A549 (cell line): ENCODE measurements at regions not wholly inside any gene's neighbourhood (a gene's known extent, or its start where the extent isn't known, plus 50 kb on each side); places are given as distances from the start of the nearest gene placed in this dataset.

Experiments
- ATAC-seq, 2 experiments: fragments of 200-7000 bp in 1 of 2; fragments of >200 bp in 1 of 2; cut with Nextera tagmentation in 1 of 2; cut with Tn5 transposase in 1 of 2; 3 replicates each; pipeline versions ENCODE4 v1.8.0 to v1.9.1; 2018 to 2020; ENCODE audit warnings: mild to moderate bottlenecking in 1 of 2, moderate library complexity in 1 of 2
- CTCF ChIA-PET: fragments of 300-600 bp; sonication (Branson Sonifier 250); formaldehyde crosslinking; extraction: SDS; loops from one replicate; lab custom pipeline; 2021; ENCODE audit warnings: antibody characterized with exemption, inconsistent platforms; lab: Yijun Ruan, JAX
- POLR2A ChIA-PET: fragments of 350-600 bp; formaldehyde crosslinking; extraction: SDS; loops from one replicate; lab custom pipeline; 2021; ENCODE audit warnings: antibody characterized with exemption, inconsistent platforms; lab: Yijun Ruan, JAX
- DNase-seq, 2 experiments: peaks; one replicate each; pipeline versions ENCODE4 v3.0.0 to v3.0.0-alpha.2; 2011 to 2016; ENCODE audit warnings: low read depth in 1 of 2, low spot score in 1 of 2
- FAIRE-seq: peaks from 2 replicates; lab custom pipeline; 2011; peaks lifted over from hg19 to GRCh38; lab: Jason Lieb, UNC
- H3K27ac ChIP-seq, 2 experiments: fragments of >200 bp; sonication (Bioruptor Twin); formaldehyde crosslinking; 3 replicates each; pipeline ENCODE4 v1.5.1; 2016 to 2017
- H3K4me1 ChIP-seq: fragments of >200 bp; sonication (Bioruptor Twin); formaldehyde crosslinking; 3 replicates; pipeline ENCODE4 v1.6.1; 2016
- H3K4me2 ChIP-seq: fragments of >200 bp; sonication (Bioruptor Twin); formaldehyde crosslinking; 3 replicates; pipeline ENCODE4 v1.6.1; 2016
- H3K4me3 ChIP-seq: fragments of >200 bp; sonication (Bioruptor Twin); formaldehyde crosslinking; 3 replicates; pipeline ENCODE4 v1.5.1; 2016
- H3K9me3 ChIP-seq: fragments of >200 bp; sonication (Bioruptor Twin); formaldehyde crosslinking; 3 replicates; pipeline ENCODE4 v1.6.1; 2016
- CBX2 ChIP-seq: fragments of 200-600 bp; sonication (generic); IDR thresholded peaks from 2 replicates; pipeline ENCODE4 v1.6.1; 2016; ENCODE audit warnings: low read depth, mild to moderate bottlenecking, borderline replicate concordance
- CTCF ChIP-seq: fragments of >200 bp; sonication (Bioruptor Twin); formaldehyde crosslinking; IDR thresholded peaks from 3 replicates; pipeline ENCODE4 v1.5.1; 2016
- EHF ChIP-seq: fragments of 250-450 bp; sonication (Bioruptor Pico); IDR thresholded peaks from 2 replicates; pipeline ENCODE4 v1.5.0; 2020; ENCODE audit warnings: mild to moderate bottlenecking
- ESRRA ChIP-seq: fragments of 150-350 bp; IDR thresholded peaks from 2 replicates; pipeline ENCODE4 v1.6.1; 2014; ENCODE audit warnings: mild to moderate bottlenecking, low read length, borderline replicate concordance
- FOSL2 ChIP-seq, 2 experiments: fragments of 450-650 bp in 1 of 2; fragments of >200 bp in 1 of 2; sonication (Bioruptor Twin) in 1 of 2; formaldehyde crosslinking; IDR thresholded peaks; 2 replicates each; pipeline versions ENCODE4 v1.5.0 to v1.6.1; 2016 to 2020; ENCODE audit warnings: mild to moderate bottlenecking in 1 of 2, moderate library complexity in 1 of 2
- GATA3 ChIP-seq: IDR thresholded peaks from 2 replicates; pipeline ENCODE4 v1.6.1; 2012; ENCODE audit warnings: borderline replicate concordance
- HEYL ChIP-seq: fragments of 250-450 bp; sonication (Bioruptor Pico); IDR thresholded peaks from 2 replicates; pipeline ENCODE4 v1.8.0; 2021; ENCODE audit warnings: mild to moderate bottlenecking, moderate library complexity
- HMGXB4 ChIP-seq: fragments of 250-450 bp; sonication (Bioruptor Pico); IDR thresholded peaks from 2 replicates; pipeline ENCODE4 v1.5.0; 2021; ENCODE audit warnings: mild to moderate bottlenecking, moderate library complexity, borderline replicate concordance
- JUNB ChIP-seq: fragments of >200 bp; sonication (Bioruptor Twin); formaldehyde crosslinking; IDR thresholded peaks from 2 replicates; pipeline ENCODE4 v1.6.1; 2016
- KDM5A ChIP-seq: fragments of 200-600 bp; sonication (generic); IDR thresholded peaks from 2 replicates; pipeline ENCODE4 v1.6.1; 2016; ENCODE audit warnings: antibody characterized with exemption, mild to moderate bottlenecking
- MAFK ChIP-seq: fragments of 450-650 bp; IDR thresholded peaks from 2 replicates; pipeline ENCODE4 v1.6.1; 2014; ENCODE audit not compliant: partially characterized antibody
- MYC ChIP-seq: IDR thresholded peaks from 2 replicates; pipeline ENCODE4 v1.6.1; 2012; ENCODE audit warnings: mild to moderate bottlenecking, inconsistent platforms, low read length, improper control_type of control experiment, borderline replicate concordance
- NPAS2 ChIP-seq: fragments of 250-450 bp; sonication (Bioruptor Pico); IDR thresholded peaks from 2 replicates; pipeline ENCODE4 v1.8.0; 2022; ENCODE audit warnings: mild to moderate bottlenecking, moderate library complexity, borderline replicate concordance
- PBX3 ChIP-seq: IDR thresholded peaks from 2 replicates; pipeline ENCODE4 v1.6.1; 2012
- POLR2A ChIP-seq: IDR thresholded peaks from 2 replicates; pipeline ENCODE4 v1.6.1; 2012; ENCODE audit warnings: mild to moderate bottlenecking, low read length
- POLR2AphosphoS2 ChIP-seq: conservative IDR thresholded peaks from 2 replicates; pipeline ENCODE4 v1.6.1; 2012; ENCODE audit warnings: low read length, improper control_type of control experiment, inconsistent platforms
- RAD21 ChIP-seq, 2 experiments: fragments of >200 bp in 1 of 2; sonication (Bioruptor Twin) in 1 of 2; formaldehyde crosslinking in 1 of 2; IDR thresholded peaks in 1 of 2; conservative IDR thresholded peaks in 1 of 2; 2 replicates in 1 of 2; 3 replicates in 1 of 2; pipeline ENCODE4 v1.6.1; 2012 to 2018; ENCODE audit warnings: inconsistent platforms in 1 of 2
- REST ChIP-seq: fragments of 200-600 bp; sonication (generic); IDR thresholded peaks from 2 replicates; pipeline ENCODE4 v1.6.1; 2016; ENCODE audit warnings: antibody characterized with exemption, mild to moderate bottlenecking, moderate library complexity
- RFX5 ChIP-seq: fragments of 450-650 bp; IDR thresholded peaks from 2 replicates; pipeline ENCODE4 v1.7.1; 2014; ENCODE audit warnings: antibody characterized with exemption, mild to moderate bottlenecking, moderate library complexity
- RNF2 ChIP-seq: fragments of 200-600 bp; sonication (generic); IDR thresholded peaks from 2 replicates; pipeline ENCODE4 v1.6.1; 2016; ENCODE audit warnings: low read depth, mild to moderate bottlenecking, antibody characterized with exemption, moderate library complexity, borderline replicate concordance
- SMC3 ChIP-seq: fragments of >200 bp; sonication (Bioruptor Twin); formaldehyde crosslinking; IDR thresholded peaks from 3 replicates; pipeline ENCODE4 v1.6.1; 2018; ENCODE audit warnings: inconsistent platforms
- ZFP36 ChIP-seq: fragments of 450-650 bp; IDR thresholded peaks from 2 replicates; pipeline ENCODE4 v1.6.1; 2014; ENCODE audit warnings: borderline replicate concordance; ENCODE audit not compliant: partially characterized antibody
- WGBS: methylation state at CpG from one replicate; pipeline ENCODE4 v1.1.6; 2017; ENCODE audit errors: missing lambda C conversion rate; 5-methylcytosine and 5-hydroxymethylcytosine counted together

GRCh38 chr2:49687918-49688317 lies 533.6 kb upstream of the FSHR start:
- POLR2A ChIA-PET, result no interaction called here
- no peak for FAIRE-seq

GRCh38 chr2:49686897-49687442 lies 532.7 kb upstream of the FSHR start:
- 0% methylated on average over 2 of the region's 2 CpGs for WGBS
- Histone ChIP-seq H3K4me2 (no peak overlapping the region), H3K4me3 (no peak overlapping the region), H3K4me1 (no peaks in the 10 kb centered on the region), H3K27ac (no peak overlapping the region), H3K9me3 (0 out of 3 replicates have a peak, but pooled peaks cover 2% of the 10 kb centered on the region)
- no peak for TF ChIP-seq MYC
- TF ChIP-seq POLR2A, result no peak
- no peak for TF ChIP-seq ZFP36
- no peak for TF ChIP-seq POLR2AphosphoS2
- no peak for TF ChIP-seq ESRRA
- no peak for TF ChIP-seq RNF2
- TF ChIP-seq GATA3, result no peak
- TF ChIP-seq HMGXB4 (CRISPR knock-in tag), result no peak
- no peak for TF ChIP-seq MAFK
- no peak for TF ChIP-seq NPAS2
- TF ChIP-seq CBX2, result no peak
- no peak for TF ChIP-seq FOSL2 (IDR thresholded peaks at IDR 0.05)
- TF ChIP-seq FOSL2 (CRISPR knock-in tag; IDR thresholded peaks at IDR 0.05), result no peak
- no peak for TF ChIP-seq KDM5A
- TF ChIP-seq REST, result no peak
- no peak for TF ChIP-seq HEYL (CRISPR knock-in tag)
- TF ChIP-seq EHF (CRISPR knock-in tag), result no peak
- no peak for TF ChIP-seq RAD21 (conservative IDR thresholded peaks at IDR 0.05 in 1 of 2, IDR thresholded peaks at IDR 0.05 in 1 of 2)
- no peak for TF ChIP-seq JUNB
- DNase-seq (no peak), FAIRE-seq (no peak), ATAC-seq (no peak)
- POLR2A ChIA-PET, result no interaction called here
- CTCF ChIA-PET, result interaction anchor here (1.0 to 1.9 kb wide), 3 partner anchors 21 to 805 kb away, joined by 3 to 5 read pairs (median 4); no protein-coding TSS in a partner anchor

More at GRCh38 chr2:49687918-49688317, 533.6 kb upstream of the FSHR start:
- DNase-seq (no peak), ATAC-seq (peak in 1 of 2 experiments; percentile 72; a peak in 2 of 6 replicates)
- H3K4me2 ChIP-seq, result no peak overlapping the region
- no peak overlapping the region for H3K4me3 ChIP-seq
- TF ChIP-seq RAD21 (conservative IDR thresholded peaks at IDR 0.05 in 1 of 2, IDR thresholded peaks at IDR 0.05 in 1 of 2) (peak; percentile 28 to 32; a peak in 2 of 5 replicates), CTCF (peak; percentile 30; the same call in 2 of the 3 replicates), RFX5 (no peak), SMC3 (peak; percentile 52; the same call in 2 of the 3 replicates), PBX3 (no peak)
- CTCF ChIA-PET, result interaction anchor here (0.8 to 1.9 kb wide), 8 partner anchors 8 to 804 kb away, joined by 3 to 5 read pairs (median 4); no protein-coding TSS in a partner anchor
- H3K9me3 ChIP-seq, result 0 out of 3 replicates have a peak, but pooled peaks cover 4% of the 10 kb centered on the region
- no peaks in the 10 kb centered on the region for H3K4me1 ChIP-seq
- 0% methylated on average over 1 of the region's 1 CpG for WGBS
- H3K27ac ChIP-seq, result no peak overlapping the region
